ENCODE measurements at regions not wholly inside any gene's neighbourhood (a gene's known extent, or its start where the extent isn't known, plus 50 kb on each side); places are given as distances from the start of the nearest gene placed in this dataset.
A peak's percentile ranks its signal among the peaks of the same experiment; 100 is the strongest.
"Not testable (repeated sequence)": the region's sequence is repeated elsewhere in the genome, so short reads cannot be mapped to it uniquely, and the experiment has no call there.

GRCh38 chr16:31975826-31976419 lies 102.3 kb downstream of the ZNF267 start:
- DNase-seq; intact Hi-C loops (cut with DNase I; ENCODE audit: low total_unique reads): not testable (repeated sequence)
- 89% methylated on average over 8 of the region's 23 CpGs; no CpG with 5 or more reads in 1 of the 2 donors for WGBS, 2 donors (ENCODE audit: low coverage in 1 of 2)

GRCh38 chr16:31978463-31978862 lies 104.9 kb downstream of the ZNF267 start:
- intact Hi-C loops (cut with DNase I; ENCODE audit: low total_unique reads); DNase-seq; H3K27ac ChIP-seq; H3K9me3 ChIP-seq; H3K4me1 ChIP-seq; H3K36me3 ChIP-seq; H3K4me3 ChIP-seq; H3K27me3 ChIP-seq; in situ Hi-C loops (cut with MboI; ENCODE audit: low pct_ligation_motif_present in 1 of 4, low pct_unique_long_range_greater_than_20kb in 1 of 4, low sequenced_read_pairs in 3 of 4): not testable (repeated sequence)
- WGBS, 2 donors (ENCODE audit: low coverage in 1 of 2) = 80% methylated on average over 4 of the region's 8 CpGs; no CpG with 5 or more reads in 1 of the 2 donors

More at GRCh38 chr16:31975826-31976419, 102.3 kb downstream of the ZNF267 start:
- H3K9me3 ChIP-seq; H3K27me3 ChIP-seq; H3K4me3 ChIP-seq; H3K27ac ChIP-seq; H3K4me1 ChIP-seq; H3K36me3 ChIP-seq; in situ Hi-C loops (cut with MboI; ENCODE audit: low pct_ligation_motif_present in 1 of 4, low pct_unique_long_range_greater_than_20kb in 1 of 4, low sequenced_read_pairs in 3 of 4): not testable (repeated sequence)

GRCh38 chr16:31981739-31982138 lies 108.1 kb downstream of the ZNF267 start:
- H3K27me3 ChIP-seq; H3K4me3 ChIP-seq; H3K27ac ChIP-seq; DNase-seq; intact Hi-C loops (cut with DNase I; ENCODE audit: low total_unique reads); in situ Hi-C loops (cut with MboI; ENCODE audit: low pct_ligation_motif_present in 1 of 4, low pct_unique_long_range_greater_than_20kb in 1 of 4, low sequenced_read_pairs in 3 of 4); H3K4me1 ChIP-seq; H3K9me3 ChIP-seq; H3K36me3 ChIP-seq: not testable (repeated sequence)
- WGBS, 2 donors (ENCODE audit: low coverage in 1 of 2) = 98% methylated on average over 26 of the region's 34 CpGs; no CpG with 5 or more reads in 1 of the 2 donors

- intact Hi-C loops (cut with DNase I; ENCODE audit: low total_unique reads) = not testable (repeated sequence)
These were observed 109.4 kb downstream of the ZNF267 start for GRCh38 chr16:31982986-31983385.

GRCh38 chr16:31983666-31984065 lies 110.1 kb downstream of the ZNF267 start:
- in situ Hi-C loops (cut with MboI; ENCODE audit: low pct_ligation_motif_present in 1 of 4, low pct_unique_long_range_greater_than_20kb in 1 of 4, low sequenced_read_pairs in 3 of 4); H3K27ac ChIP-seq; H3K9me3 ChIP-seq; H3K27me3 ChIP-seq; H3K4me1 ChIP-seq; H3K36me3 ChIP-seq; intact Hi-C loops (cut with DNase I; ENCODE audit: low total_unique reads); DNase-seq; H3K4me3 ChIP-seq: not testable (repeated sequence)
- 80% methylated on average over 1 of the region's 5 CpGs; no CpG with 5 or more reads in 1 of the 2 donors for WGBS, 2 donors (ENCODE audit: low coverage in 1 of 2)

More at GRCh38 chr16:31982986-31983385, 109.4 kb downstream of the ZNF267 start:
- H3K4me1 ChIP-seq; DNase-seq; H3K9me3 ChIP-seq; H3K27me3 ChIP-seq; H3K4me3 ChIP-seq; H3K27ac ChIP-seq; in situ Hi-C loops (cut with MboI; ENCODE audit: low pct_ligation_motif_present in 1 of 4, low pct_unique_long_range_greater_than_20kb in 1 of 4, low sequenced_read_pairs in 3 of 4); H3K36me3 ChIP-seq: not testable (repeated sequence)
- WGBS, 2 donors (ENCODE audit: low coverage in 1 of 2) = 82% methylated on average over 6 of the region's 8 CpGs; no CpG with 5 or more reads in 1 of the 2 donors

GRCh38 chr16:31986895-31987294 lies 113.3 kb downstream of the ZNF267 start:
- intact Hi-C loops (cut with DNase I; ENCODE audit: low total_unique reads); H3K9me3 ChIP-seq; in situ Hi-C loops (cut with MboI; ENCODE audit: low pct_ligation_motif_present in 1 of 4, low pct_unique_long_range_greater_than_20kb in 1 of 4, low sequenced_read_pairs in 3 of 4); H3K27ac ChIP-seq; H3K4me1 ChIP-seq; H3K27me3 ChIP-seq; DNase-seq; H3K36me3 ChIP-seq; H3K4me3 ChIP-seq: not testable (repeated sequence)
- WGBS, 2 donors (ENCODE audit: low coverage in 1 of 2) = 93% methylated on average over 2 of the region's 6 CpGs; no CpG with 5 or more reads in 1 of the 2 donors

- WGBS, 2 donors (ENCODE audit: low coverage in 1 of 2) = 30 to 86% methylated on average over 1 to 7 of the region's 23 CpGs
- H3K36me3 ChIP-seq; H3K27me3 ChIP-seq; in situ Hi-C loops (cut with MboI; ENCODE audit: low pct_ligation_motif_present in 1 of 4, low pct_unique_long_range_greater_than_20kb in 1 of 4, low sequenced_read_pairs in 3 of 4); H3K9me3 ChIP-seq; intact Hi-C loops (cut with DNase I; ENCODE audit: low total_unique reads); H3K27ac ChIP-seq; H3K4me3 ChIP-seq; H3K4me1 ChIP-seq: not testable (repeated sequence)
- DNase-seq = peak; percentile 40
- TF ChIP-seq CTCF (IDR thresholded peaks at IDR 0.05) = peak in 3 of 5 experiments; percentile 13 to 28 (median 25)
These were observed 115.3 kb downstream of the ZNF267 start for GRCh38 chr16:31988595-31989581.

- H3K36me3 ChIP-seq; H3K9me3 ChIP-seq; H3K4me3 ChIP-seq; intact Hi-C loops (cut with DNase I; ENCODE audit: low total_unique reads); H3K4me1 ChIP-seq; H3K27me3 ChIP-seq; in situ Hi-C loops (cut with MboI; ENCODE audit: low pct_ligation_motif_present in 1 of 4, low pct_unique_long_range_greater_than_20kb in 1 of 4, low sequenced_read_pairs in 3 of 4); H3K27ac ChIP-seq; DNase-seq: not testable (repeated sequence)
- WGBS, 2 donors (ENCODE audit: low coverage in 1 of 2) = 73% methylated on average over 7 of the region's 7 CpGs; no CpG with 5 or more reads in 1 of the 2 donors
These were observed 116.7 kb downstream of the ZNF267 start for GRCh38 chr16:31990261-31990660.

GRCh38 chr16:31990980-31991379 lies 117.4 kb downstream of the ZNF267 start:
- DNase-seq; intact Hi-C loops (cut with DNase I; ENCODE audit: low total_unique reads); H3K4me1 ChIP-seq; H3K4me3 ChIP-seq; in situ Hi-C loops (cut with MboI; ENCODE audit: low pct_ligation_motif_present in 1 of 4, low pct_unique_long_range_greater_than_20kb in 1 of 4, low sequenced_read_pairs in 3 of 4); H3K27me3 ChIP-seq; H3K36me3 ChIP-seq; H3K27ac ChIP-seq; H3K9me3 ChIP-seq: not testable (repeated sequence)
- 56% methylated on average over 7 of the region's 8 CpGs; no CpG with 5 or more reads in 1 of the 2 donors for WGBS, 2 donors (ENCODE audit: low coverage in 1 of 2)

Data from transverse colon (tissue), 4 donors.